GM19238 (cell line): ENCODE measurements at regions not wholly inside any gene's neighbourhood (a gene's known extent, or its start where the extent isn't known, plus 50 kb on each side); places are given as distances from the start of the nearest gene placed in this dataset.
"Not testable (repeated sequence)": the region's sequence is repeated elsewhere in the genome, so short reads cannot be mapped to it uniquely, and the experiment has no call there.

Source experiments
- DNase-seq: peaks from one replicate; pipeline ENCODE4 v3.0.0; 2011; ENCODE audit warnings: low spot score; ENCODE audit not compliant: insufficient read length

DNA sequence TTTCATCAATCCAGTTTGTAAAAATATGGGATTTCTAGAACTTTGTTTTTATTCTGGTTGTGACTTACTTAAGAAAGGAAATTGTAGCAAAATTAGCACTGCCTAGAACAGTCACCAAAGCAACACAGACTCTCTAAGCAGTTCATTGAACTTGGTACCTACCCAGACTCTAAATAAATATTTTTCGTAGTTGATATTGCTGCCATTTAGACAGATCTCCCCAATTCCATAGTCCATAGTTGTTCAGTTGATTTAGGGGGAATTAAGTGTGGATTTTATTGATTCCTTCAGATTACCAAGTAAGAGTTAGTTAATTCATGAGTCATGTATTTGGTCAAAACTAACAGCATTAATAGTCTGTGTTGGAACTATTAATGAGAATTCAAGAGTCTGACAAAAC is 822.5 kb downstream of the DHX35 start:
- no peak for DNase-seq

GRCh38 chr20:39778847-39779604 is 816.9 kb downstream of the DHX35 start:
- DNase-seq = no peak

DNA sequence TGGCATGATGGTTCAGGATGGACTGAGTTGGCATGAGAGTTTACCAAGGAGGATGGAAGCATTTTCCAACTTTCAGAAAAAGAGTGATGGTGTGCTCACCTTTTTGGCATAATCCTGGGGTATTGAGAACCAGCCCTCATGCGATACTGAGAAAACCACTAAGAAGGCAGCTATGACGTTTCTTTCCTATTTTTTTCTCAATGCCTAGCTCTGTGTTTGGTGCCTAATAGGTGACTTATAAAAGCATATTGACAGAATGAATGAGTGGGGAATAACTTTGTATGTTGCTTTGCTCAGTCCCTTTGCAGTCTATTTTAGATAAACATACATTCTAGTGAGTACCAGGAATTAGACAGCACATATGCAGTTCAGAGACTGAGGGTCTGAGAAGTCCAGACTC is 816.3 kb downstream of the DHX35 start:
- no peak for DNase-seq

- no peak for DNase-seq
Observed at GRCh38 chr20:39777610-39778009, 815.5 kb downstream of the DHX35 start.

DNA sequence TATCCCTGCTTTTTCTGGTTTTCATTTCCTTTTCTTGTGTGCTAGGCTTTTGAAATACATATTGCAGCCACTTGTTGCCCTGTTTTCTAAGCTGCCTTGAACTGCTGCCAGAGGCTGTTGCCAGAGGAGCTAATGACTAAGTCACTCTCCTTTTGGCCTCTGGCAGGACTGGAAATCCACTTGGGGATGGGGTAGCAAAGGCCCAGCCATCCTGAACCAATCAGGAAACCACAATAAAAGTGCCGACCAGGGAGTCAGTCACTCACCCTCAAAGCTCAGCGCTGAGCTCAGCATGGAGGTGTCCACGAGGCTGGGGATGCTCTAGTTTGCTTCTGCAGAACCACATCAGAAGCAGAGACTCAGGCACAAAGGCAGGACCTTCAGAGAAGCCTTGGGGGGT is 813.0 kb downstream of the DHX35 start:
- no peak for DNase-seq

GRCh38 chr20:39773380-39774000 is 811.3 kb downstream of the DHX35 start:
- no peak for DNase-seq

GRCh38 chr20:39767352-39767751 is 805.2 kb downstream of the DHX35 start:
- DNase-seq = no peak

DNA sequence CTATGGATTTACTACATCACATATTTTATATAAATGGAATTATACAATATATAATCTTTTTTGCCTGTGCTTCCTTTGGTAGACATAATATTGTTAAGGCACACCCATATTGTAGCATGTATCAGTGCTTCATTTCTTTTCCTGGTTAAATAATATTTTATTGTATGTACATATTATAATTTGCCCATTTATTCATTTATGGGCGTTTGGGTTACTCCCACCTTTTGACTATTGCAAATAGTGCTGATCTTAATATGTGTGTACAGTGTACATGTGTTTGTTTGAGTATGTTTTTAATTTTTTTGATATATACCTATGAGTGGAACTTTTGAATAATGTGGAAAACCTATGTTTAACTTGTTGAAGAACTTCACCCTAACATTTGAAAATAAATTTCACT is 804.2 kb downstream of the DHX35 start:
- DNase-seq = no peak

DNA sequence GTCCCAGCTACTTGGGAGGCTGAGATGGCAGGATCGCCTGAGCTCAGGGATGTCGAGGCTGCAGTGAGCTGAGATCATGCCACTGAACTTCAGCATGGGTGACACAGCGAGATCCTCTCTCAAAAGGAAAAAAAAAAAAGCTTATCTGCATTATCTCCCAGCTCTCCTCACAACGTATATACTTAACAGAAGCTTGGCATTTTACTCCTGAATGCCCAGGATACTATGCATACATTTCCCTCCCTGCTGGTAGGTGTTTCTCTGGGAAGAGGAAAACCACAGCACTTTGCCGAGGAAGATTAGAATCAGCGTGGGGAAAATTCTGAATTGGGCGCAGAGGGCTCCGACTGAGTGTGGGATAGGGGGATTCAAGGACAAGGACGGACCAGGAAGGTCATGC is 800.6 kb downstream of the DHX35 start:
- no peak for DNase-seq

DNA sequence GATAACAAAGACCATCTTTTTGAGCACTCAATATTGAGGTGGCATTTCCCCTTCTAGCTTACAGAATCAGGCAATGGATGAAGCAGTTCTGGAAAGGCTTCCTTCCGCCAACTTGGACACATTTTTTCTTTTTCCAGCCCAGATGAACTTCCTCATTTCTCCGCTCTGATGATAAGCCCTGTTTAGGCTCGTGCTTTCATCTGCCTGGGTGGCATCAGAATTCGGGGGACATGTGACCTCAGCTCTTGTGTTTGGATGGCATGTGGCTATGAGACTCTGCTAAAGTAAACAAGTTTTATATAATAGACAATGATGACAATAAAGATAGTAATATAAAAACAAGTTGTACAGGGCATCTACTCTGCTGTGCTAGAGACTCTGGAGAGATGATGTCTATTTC is 796.7 kb downstream of the DHX35 start:
- DNase-seq = no peak

GRCh38 chr20:39756828-39757227 is 794.7 kb downstream of the DHX35 start:
- DNase-seq = no peak

DNA sequence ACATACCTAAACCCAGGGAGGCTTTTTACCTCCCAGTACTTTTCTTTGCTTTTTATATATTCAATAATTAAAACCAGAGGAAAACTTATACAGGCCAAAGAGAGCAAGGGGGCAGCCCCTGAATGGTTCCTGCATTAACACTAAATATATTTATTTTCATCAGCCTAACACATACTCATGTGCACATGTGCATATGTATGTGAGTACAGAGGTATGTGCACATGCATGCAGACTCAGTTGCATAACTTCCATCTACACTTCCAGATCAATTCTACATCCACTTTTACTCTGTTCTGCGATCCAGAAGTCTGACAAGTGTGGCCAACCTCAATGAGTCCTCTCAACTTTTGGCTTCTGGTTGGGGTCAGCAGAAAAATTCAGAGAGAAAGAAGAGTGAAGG is 794.2 kb downstream of the DHX35 start:
- DNase-seq = no peak

GRCh38 chr20:39752262-39752876 is 790.2 kb downstream of the DHX35 start:
- no peak for DNase-seq

- DNase-seq = no peak
Observed at GRCh38 chr20:39751557-39752137, 789.5 kb downstream of the DHX35 start.

DNA sequence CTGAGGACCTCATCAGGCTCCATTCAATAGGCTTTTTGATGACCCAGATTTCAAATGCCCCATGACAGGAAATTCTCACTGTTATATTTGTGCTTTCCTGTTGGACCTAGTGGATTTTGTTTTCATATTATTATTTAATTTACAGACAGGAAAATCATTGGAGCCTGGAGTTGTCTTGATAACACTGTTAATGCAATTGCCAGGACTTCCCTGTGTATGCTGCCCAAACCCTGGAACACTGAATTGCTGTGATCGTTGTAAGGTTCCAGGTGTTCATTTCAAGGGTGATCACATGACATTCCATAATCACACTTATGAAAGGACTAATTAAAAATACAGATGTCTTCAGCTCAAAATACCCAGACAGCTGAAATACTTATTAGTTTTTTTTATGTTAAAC is 783.2 kb downstream of the DHX35 start:
- no peak for DNase-seq

- DNase-seq = no peak
Observed at GRCh38 chr20:39738651-39739050, 776.5 kb downstream of the DHX35 start.

- DNase-seq = no peak
Observed at GRCh38 chr20:39736434-39737327, 774.5 kb downstream of the DHX35 start.

DNA sequence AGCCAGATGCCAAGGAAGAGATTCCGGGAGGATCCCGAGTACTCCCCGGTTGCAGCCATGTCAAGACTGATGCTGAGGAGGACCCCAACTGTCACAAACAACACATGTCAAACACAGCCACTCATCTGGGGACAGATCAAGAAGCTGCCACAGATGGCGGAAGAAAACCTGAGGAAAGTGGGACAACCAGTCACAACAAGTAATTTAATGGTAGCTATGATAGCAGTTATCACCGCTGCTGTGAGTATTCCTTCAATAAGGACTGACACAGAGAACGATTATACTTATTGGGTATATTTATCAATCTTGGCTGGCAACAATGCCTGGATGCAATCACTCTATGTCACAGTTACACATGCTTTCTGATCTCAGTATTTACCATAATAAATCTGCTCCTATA is 763.4 kb downstream of the DHX35 start:
- not testable (repeated sequence) for DNase-seq

DNA sequence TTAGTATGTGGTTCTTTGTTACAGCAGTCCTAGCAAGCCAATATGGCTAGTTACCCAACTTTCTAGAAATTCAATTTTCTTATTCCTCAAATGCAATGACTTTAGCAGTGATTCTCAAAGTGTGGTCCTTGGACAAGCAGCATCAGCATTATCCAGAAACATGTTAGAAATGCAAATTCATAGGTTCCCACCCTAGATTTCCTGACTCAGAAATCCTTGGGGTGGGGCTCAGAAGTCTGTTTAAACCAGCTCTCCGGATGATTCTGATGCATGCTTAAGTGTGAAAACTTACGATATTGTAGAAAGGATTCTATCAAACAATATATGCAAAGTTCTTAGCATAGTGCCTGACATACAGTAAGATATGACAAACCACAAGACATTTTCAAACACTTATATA is 757.1 kb downstream of the DHX35 start:
- DNase-seq = no peak

- DNase-seq = no peak
Observed at GRCh38 chr20:39717936-39718335, 755.8 kb downstream of the DHX35 start.

DNA sequence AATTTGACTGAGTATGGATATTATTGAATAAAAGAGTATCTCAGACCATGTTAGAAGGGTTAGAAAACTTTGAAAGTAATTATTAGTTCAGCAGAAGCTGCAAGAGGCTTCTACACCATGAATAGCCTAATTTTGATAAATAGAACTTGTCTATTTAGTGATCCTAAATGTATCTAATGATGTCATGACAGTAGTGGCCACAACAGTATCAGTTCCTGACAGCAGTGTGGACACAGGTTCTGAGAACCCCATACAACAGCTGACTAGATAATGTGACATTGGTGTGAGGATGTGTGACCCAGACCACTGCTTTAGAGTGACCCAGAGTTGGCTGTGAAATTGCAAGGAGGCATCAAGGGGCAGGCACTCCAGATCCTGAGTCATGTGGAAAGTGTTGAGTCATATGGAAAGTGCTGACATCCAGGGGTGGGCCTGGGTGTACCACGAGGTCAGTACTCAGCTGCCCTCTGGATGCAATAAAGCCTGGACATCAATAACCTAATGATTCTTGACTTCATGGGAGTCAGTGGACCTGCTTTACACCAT is 754.7 kb downstream of the DHX35 start:
- no peak for DNase-seq
